WTC11 (cell line): ENCODE measurements at regions not wholly inside any gene's neighbourhood (a gene's known extent, or its start where the extent isn't known, plus 50 kb on each side); places are given as distances from the start of the nearest gene placed in this dataset.

Experiments used
- CREB1 ChIP-seq: sonication (generic); formaldehyde crosslinking; IDR thresholded peaks from 2 replicates; pipeline ENCODE4 v1.8.0; 2023; ENCODE audit warnings: mild to moderate bottlenecking, missing genetic modification reagents
- FOXP1 ChIP-seq: sonication (generic); formaldehyde crosslinking; IDR thresholded peaks from 2 replicates; pipeline ENCODE4 v1.8.0; 2022; ENCODE audit warnings: missing genetic modification reagents, mild to moderate bottlenecking, moderate library complexity, borderline replicate concordance
- NR3C1 ChIP-seq: sonication (generic); formaldehyde crosslinking; conservative IDR thresholded peaks from 2 replicates; pipeline ENCODE4 v1.8.1; 2023; ENCODE audit warnings: low read depth, mild to moderate bottlenecking, missing genetic modification reagents
- TEAD4 ChIP-seq: sonication (generic); formaldehyde crosslinking; IDR thresholded peaks from 2 replicates; pipeline ENCODE4 v1.8.0; 2022; ENCODE audit warnings: mild to moderate bottlenecking, missing genetic modification reagents
- ZNF396 ChIP-seq: fragments of 250-450 bp; sonication (Bioruptor Pico); IDR thresholded peaks from 2 replicates; pipeline ENCODE4 v1.8.0; 2021; ENCODE audit warnings: mild to moderate bottlenecking, moderate library complexity, borderline replicate concordance
- TF ChIP-seq, protein P1 (sequence below): sonication (generic); formaldehyde crosslinking; IDR thresholded peaks from 2 replicates; pipeline ENCODE4 v1.8.0; 2022; ENCODE audit warnings: missing genetic modification reagents
- TF ChIP-seq, protein P2 (sequence below): fragments of 200-600 bp; IDR thresholded peaks from 2 replicates; pipeline ENCODE4 v1.8.0; 2022; ENCODE audit warnings: antibody characterized with exemption
- TF ChIP-seq, protein P3 (sequence below): sonication (generic); formaldehyde crosslinking; IDR thresholded peaks from 2 replicates; pipeline ENCODE4 v1.8.1; 2023; ENCODE audit warnings: mild to moderate bottlenecking, missing genetic modification reagents, moderate library complexity
- TF ChIP-seq, protein P4 (sequence below): fragments of 250-450 bp; sonication (Bioruptor Pico); IDR thresholded peaks from 2 replicates; pipeline ENCODE4 v2.1.2; 2022; ENCODE audit warnings: mild to moderate bottlenecking, moderate library complexity
- TF ChIP-seq, protein P5 (sequence below): sonication (generic); formaldehyde crosslinking; IDR thresholded peaks from 2 replicates; pipeline ENCODE4 v1.8.1; 2022; ENCODE audit warnings: missing genetic modification reagents, borderline replicate concordance
- TF ChIP-seq, protein P6 (sequence below): fragments of 250-450 bp; sonication (Bioruptor Pico); IDR thresholded peaks from 2 replicates; pipeline ENCODE4 v1.9.0; 2021; ENCODE audit warnings: mild to moderate bottlenecking
- TF ChIP-seq, protein P7 (sequence below): sonication (generic); formaldehyde crosslinking; IDR thresholded peaks from 2 replicates; pipeline ENCODE4 v1.8.0; 2022; ENCODE audit warnings: mild to moderate bottlenecking, missing genetic modification reagents

DNA sequence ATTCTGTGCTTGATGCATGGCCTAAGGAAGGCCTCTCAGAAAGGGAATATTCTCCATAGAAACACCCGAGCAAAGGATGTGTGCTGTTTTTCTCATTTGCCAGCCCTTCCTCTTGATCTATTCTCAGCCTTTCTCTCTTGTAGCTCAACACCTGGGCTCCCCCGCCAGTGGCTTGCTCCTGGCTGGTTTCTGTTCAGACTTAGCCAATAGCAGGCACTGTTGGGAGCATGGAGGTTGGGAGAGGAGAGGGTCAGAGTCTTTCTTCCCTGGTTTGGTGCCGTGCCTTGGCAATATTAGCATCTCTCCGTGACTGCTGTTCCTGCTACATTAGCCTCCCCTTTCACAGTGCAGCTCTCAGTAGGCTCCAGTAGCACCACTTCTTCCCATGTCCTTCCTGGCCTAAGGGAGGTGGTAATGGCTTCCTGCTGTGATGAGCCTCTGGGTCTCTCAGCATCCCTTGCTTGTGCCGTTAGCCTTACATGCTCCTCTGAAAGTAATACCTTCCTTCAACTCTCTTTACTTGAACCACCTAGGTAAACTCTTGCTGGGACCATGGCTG lies 269.7 kb upstream of the GAS1 start:
- TF ChIP-seq, protein P1, sequence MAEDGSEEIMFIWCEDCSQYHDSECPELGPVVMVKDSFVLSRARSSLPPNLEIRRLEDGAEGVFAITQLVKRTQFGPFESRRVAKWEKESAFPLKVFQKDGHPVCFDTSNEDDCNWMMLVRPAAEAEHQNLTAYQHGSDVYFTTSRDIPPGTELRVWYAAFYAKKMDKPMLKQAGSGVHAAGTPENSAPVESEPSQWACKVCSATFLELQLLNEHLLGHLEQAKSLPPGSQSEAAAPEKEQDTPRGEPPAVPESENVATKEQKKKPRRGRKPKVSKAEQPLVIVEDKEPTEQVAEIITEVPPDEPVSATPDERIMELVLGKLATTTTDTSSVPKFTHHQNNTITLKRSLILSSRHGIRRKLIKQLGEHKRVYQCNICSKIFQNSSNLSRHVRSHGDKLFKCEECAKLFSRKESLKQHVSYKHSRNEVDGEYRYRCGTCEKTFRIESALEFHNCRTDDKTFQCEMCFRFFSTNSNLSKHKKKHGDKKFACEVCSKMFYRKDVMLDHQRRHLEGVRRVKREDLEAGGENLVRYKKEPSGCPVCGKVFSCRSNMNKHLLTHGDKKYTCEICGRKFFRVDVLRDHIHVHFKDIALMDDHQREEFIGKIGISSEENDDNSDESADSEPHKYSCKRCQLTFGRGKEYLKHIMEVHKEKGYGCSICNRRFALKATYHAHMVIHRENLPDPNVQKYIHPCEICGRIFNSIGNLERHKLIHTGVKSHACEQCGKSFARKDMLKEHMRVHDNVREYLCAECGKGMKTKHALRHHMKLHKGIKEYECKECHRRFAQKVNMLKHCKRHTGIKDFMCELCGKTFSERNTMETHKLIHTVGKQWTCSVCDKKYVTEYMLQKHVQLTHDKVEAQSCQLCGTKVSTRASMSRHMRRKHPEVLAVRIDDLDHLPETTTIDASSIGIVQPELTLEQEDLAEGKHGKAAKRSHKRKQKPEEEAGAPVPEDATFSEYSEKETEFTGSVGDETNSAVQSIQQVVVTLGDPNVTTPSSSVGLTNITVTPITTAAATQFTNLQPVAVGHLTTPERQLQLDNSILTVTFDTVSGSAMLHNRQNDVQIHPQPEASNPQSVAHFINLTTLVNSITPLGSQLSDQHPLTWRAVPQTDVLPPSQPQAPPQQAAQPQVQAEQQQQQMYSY (CRISPR knock-in tag), result no peak
- TF ChIP-seq, protein P2, sequence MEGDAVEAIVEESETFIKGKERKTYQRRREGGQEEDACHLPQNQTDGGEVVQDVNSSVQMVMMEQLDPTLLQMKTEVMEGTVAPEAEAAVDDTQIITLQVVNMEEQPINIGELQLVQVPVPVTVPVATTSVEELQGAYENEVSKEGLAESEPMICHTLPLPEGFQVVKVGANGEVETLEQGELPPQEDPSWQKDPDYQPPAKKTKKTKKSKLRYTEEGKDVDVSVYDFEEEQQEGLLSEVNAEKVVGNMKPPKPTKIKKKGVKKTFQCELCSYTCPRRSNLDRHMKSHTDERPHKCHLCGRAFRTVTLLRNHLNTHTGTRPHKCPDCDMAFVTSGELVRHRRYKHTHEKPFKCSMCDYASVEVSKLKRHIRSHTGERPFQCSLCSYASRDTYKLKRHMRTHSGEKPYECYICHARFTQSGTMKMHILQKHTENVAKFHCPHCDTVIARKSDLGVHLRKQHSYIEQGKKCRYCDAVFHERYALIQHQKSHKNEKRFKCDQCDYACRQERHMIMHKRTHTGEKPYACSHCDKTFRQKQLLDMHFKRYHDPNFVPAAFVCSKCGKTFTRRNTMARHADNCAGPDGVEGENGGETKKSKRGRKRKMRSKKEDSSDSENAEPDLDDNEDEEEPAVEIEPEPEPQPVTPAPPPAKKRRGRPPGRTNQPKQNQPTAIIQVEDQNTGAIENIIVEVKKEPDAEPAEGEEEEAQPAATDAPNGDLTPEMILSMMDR, result no peak
- TF ChIP-seq ZNF396 (no peak), TEAD4 (CRISPR knock-in tag) (no peak), FOXP1 (no peak), CREB1 (CRISPR knock-in tag) (no peak), NR3C1 (no peak)
- TF ChIP-seq, protein P3, sequence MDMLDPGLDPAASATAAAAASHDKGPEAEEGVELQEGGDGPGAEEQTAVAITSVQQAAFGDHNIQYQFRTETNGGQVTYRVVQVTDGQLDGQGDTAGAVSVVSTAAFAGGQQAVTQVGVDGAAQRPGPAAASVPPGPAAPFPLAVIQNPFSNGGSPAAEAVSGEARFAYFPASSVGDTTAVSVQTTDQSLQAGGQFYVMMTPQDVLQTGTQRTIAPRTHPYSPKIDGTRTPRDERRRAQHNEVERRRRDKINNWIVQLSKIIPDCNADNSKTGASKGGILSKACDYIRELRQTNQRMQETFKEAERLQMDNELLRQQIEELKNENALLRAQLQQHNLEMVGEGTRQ (CRISPR knock-in tag), result no peak
- TF ChIP-seq, protein P4, sequence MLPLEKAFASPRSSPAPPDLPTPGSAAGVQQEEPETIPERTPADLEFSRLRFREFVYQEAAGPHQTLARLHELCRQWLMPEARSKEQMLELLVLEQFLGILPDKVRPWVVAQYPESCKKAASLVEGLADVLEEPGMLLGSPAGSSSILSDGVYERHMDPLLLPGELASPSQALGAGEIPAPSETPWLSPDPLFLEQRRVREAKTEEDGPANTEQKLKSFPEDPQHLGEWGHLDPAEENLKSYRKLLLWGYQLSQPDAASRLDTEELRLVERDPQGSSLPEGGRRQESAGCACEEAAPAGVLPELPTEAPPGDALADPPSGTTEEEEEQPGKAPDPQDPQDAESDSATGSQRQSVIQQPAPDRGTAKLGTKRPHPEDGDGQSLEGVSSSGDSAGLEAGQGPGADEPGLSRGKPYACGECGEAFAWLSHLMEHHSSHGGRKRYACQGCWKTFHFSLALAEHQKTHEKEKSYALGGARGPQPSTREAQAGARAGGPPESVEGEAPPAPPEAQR (CRISPR knock-in tag), result no peak
- TF ChIP-seq, protein P5, sequence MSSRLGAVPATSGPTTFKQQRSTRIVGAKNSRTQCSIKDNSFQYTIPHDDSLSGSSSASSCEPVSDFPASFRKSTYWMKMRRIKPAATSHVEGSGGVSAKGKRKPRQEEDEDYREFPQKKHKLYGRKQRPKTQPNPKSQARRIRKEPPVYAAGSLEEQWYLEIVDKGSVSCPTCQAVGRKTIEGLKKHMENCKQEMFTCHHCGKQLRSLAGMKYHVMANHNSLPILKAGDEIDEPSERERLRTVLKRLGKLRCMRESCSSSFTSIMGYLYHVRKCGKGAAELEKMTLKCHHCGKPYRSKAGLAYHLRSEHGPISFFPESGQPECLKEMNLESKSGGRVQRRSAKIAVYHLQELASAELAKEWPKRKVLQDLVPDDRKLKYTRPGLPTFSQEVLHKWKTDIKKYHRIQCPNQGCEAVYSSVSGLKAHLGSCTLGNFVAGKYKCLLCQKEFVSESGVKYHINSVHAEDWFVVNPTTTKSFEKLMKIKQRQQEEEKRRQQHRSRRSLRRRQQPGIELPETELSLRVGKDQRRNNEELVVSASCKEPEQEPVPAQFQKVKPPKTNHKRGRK, result no peak
- TF ChIP-seq, protein P6, sequence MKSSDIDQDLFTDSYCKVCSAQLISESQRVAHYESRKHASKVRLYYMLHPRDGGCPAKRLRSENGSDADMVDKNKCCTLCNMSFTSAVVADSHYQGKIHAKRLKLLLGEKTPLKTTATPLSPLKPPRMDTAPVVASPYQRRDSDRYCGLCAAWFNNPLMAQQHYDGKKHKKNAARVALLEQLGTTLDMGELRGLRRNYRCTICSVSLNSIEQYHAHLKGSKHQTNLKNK (CRISPR knock-in tag), result no peak
- TF ChIP-seq, protein P7, sequence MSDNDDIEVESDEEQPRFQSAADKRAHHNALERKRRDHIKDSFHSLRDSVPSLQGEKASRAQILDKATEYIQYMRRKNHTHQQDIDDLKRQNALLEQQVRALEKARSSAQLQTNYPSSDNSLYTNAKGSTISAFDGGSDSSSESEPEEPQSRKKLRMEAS, result no peak
